Fibroblast of skin of scalp (primary cell): ENCODE measurements at regions not wholly inside any gene's neighbourhood (a gene's known extent, or its start where the extent isn't known, plus 50 kb on each side); places are given as distances from the start of the nearest gene placed in this dataset.
A peak's percentile ranks its signal among the peaks of the same experiment; 100 is the strongest.

ENCODE experiments used
- DNase-seq: peaks from one replicate; pipeline ENCODE4 v3.0.0-alpha.2; 2013

DNA sequence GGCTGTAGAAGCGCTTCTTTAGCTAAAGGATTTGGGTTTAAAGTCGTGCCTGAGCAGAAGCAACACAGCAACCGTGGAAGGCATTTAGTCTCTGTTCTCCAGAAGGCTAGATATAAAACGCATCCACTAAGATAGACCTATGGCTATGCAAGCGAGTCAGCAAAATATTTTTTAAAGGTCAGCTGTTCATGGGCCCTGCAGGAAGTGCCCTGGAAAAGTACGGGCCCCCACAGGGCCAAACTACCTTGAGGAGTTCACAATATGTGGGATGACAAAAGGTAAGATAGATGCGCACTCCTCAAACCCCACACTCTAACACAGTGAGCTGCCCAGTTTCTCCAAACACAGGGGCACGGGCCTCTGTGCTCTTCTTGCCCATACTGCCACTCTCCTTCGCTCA lies 261.6 kb downstream of the VPS13C start:
- no peak for DNase-seq

DNA sequence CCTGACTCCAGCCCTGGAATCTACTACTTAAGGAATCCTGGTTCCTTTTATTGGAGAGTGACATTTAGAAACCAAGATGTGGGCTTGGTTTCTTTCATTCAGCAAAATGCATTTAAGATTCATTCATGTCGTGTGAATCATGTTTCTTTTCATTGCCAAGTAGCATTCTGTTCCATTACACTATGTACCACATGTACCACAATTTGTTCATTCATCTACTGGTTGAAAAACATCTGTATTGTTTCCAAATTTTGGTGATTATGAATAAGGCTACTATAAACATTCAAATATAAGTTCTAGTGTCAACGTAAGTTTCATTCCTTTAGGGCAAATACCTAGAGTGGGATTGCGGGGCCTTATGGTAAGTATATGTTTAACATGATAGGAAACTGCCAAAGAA lies 264.2 kb downstream of the VPS13C start:
- DNase-seq = peak; percentile 33

DNA sequence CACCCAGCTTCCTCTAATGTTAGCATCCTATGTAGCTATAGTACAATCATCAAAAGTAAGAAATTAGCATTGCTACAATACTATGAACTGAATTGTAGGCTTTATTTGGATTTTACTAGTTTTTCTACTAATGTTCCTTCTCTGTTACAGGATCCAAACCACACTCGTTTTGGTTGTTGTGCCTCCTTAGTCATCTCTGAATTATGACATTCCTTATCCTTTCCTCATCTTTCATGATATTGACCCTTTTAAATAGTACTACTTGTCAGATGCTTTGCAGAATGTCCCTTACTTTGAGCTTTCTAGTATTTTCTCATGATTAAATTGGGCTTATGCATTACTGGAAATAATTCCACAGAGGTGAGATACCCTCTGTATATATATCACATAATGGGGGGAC lies 265.4 kb downstream of the VPS13C start:
- peak; percentile 59 for DNase-seq

DNA sequence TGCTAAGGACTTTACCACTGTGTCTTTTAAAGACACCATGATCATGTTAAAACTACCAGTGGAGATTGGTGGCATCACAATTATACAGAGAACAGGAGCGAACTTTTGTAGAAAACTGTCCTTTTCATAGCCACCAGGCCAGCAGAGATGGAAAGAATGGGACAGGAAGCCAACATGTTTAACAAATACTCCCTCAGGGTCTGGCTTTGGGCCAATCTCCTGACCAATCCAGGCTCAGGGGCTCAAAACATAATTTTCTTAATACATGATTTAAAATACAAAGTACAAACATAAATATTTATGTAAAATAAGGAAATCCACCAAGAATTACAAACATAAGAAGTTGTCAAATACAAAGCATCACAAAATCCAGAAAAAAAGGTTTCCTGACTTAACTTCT lies 266.0 kb downstream of the VPS13C start:
- peak; percentile 24 for DNase-seq

DNA sequence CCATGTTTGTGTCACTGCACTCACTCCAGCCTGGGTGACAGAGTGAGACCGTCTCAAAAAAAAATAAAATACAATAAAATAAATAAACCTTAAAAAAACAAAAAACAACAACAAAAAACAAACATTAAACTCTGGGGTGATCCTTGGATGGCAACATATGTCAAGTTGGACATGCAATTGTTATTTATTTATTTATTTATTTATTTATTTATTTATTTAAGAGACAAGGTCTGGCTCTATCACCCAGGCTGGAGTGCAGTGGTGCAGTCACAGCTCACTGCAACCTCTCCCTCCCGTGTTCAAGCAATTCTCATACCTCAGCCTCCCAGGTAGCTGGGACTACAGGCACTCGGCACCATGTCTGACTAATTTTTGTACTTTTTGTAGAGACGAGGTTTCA lies 275.5 kb downstream of the VPS13C start:
- DNase-seq = no peak

DNA sequence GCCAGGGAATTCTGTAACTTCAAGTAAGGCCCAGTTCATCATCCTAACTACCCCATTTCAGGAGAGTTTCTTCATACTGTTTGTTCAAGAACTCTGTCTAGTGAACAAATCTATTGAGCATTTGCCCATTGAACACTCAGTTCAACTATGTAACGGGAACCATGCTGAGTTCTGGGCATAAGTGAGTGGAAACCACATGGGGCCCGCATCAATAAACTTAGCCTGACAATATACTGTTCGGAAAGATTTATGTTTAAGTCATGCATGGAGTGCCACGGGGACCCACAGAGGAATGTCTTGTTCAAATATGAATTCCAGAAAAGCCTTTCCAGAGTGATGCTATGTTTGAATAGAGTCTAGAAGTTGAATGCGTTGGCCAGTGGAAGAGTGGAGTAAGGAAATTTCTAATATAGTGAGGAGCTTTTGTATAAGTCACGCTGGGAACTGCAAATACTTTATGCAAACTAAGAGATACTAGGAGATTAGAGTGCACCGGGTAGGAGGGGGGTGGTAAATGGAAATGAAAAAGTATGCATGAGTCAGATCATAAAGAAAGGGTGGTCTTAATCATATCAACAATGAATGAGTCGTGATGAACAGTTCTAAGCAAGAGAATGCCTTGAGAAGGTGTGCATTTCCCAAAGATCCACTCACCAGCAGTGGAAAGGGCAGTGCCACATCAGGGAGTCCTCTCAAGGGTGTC lies 279.8 kb downstream of the VPS13C start:
- peak; percentile 63 for DNase-seq

DNA sequence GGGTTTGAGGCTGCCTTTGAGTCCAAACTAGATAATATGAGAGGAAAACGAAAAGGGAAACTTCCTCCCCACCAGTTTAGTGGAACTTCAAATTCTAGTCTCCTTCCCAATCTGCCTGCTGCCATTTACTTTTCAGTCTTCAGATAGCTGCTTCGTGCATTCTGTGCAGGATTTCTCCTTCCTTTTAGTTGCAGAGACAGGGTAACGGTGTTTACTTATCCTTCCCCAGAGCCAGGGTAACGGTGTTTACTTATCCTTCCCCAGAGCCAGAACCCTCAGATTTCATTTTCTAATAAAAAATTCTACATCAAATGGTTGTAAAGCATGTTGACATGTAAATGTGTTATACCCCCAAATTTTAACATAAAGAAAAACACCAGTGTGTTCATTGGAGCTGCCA lies 282.6 kb downstream of the VPS13C start:
- DNase-seq = no peak

DNA sequence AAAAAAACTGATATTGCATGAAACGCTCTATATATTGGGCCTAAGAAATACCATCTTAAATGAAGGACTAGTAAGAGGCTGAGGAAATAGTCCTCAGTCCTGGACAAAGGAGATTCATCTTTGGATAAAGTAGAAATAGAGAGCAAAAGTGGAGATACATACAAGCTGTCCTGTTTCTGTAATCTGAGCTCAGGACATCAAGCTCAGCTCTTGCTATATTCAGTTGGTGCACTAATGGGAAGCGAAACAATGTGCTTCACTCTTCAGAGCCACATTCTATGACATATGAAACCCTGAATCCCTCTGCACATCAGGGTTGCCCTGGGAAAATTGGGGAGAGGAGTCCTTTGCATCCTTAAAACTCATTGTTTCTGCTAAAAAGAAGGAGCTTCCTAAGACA lies 290.7 kb downstream of the VPS13C start:
- no peak for DNase-seq

DNA sequence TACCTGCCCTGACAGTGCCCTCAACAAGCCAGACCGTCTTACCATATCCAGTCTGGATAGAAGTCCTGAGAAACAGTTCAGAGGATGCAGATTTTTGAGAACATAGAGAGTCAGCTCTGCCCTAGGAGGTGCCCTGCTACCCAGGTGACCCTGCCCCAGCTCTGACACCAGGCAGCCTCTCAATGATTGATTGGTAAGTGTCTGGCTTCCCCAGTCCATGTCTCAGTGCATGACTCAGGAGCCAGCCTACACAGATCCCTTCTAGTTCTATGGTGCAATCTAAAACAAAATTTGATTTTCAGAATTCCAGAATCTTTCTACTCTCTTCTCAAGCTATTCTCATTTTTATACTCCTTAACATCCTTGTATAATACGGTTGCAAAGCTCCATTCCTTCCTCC lies 292.1 kb downstream of the VPS13C start:
- no peak for DNase-seq

DNA sequence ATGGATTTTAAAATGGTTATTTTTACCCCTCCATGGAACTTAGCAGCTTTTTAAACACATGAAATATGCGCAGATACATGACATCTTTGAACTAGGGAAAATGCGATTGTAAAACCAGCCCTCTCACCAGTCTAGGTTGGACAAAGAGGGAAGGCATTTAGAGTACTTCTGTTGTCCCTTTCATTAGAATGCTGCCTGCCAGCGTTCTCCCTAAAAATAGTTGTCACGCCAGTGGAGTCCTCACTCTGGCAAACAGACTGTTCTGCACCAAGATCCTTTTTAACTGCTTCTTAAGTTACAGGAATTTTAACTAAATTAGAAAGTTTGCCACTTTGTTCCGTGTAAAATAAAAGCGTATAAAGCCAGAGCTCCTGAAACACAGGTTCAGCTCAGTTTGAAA lies 295.3 kb downstream of the VPS13C start:
- no peak for DNase-seq

DNA sequence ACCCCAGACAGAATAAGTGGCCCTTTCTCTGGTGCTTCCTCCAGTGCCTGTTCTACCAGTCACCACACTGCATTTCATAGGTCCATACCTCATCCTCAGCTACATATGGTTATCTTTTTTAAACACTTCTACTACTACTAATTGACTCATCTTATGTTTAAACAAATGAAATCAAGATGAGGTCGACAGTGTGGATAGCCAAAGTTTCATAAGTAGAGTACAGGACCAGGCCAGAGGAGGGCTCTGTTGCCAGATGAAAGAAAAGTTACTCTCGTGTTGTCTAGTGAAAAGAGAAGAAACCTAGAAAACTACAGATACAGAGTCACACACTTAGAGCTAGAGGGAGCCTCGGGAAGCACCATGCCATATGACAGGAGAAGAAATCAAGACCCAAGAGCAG lies 296.1 kb downstream of the VPS13C start:
- no peak for DNase-seq

DNA sequence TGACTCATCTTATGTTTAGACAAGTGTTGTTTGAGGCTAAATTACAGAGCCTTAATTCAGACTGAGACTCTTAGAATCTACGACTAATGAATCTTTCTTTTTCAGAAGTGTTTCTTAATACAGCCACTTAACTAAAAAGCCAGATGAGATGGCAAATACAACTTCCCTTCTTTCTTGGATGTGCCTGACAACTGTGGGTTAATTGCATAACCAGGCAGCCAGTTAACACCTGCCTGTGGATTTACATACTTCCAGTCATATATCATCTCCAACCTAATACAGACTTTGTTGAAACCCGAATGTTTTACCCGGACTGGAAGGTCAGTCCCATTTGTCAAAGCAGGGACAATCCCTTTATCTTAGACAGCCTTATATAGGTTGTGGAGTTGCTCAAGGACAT lies 297.6 kb downstream of the VPS13C start:
- DNase-seq = no peak

DNA sequence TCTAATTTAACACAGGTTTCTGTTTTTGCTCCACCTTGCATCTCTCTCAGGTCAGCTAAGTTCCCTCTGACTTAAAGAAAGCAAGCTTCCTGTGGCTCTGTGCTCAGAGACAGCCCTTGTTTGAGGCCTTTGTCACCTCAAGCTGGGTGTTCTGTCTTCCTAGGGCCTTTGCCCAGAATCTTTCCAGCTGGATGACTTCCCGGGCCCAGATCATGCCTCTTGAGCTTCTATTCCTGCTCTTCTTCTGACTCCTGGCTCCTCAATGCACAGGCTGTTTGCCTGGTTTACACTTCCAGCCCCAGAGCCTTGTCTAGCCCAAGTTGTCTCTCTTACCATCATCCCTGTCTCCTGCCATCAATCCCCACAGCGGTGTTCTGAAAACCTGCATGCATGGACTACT lies 300.6 kb downstream of the VPS13C start:
- DNase-seq = no peak

DNA sequence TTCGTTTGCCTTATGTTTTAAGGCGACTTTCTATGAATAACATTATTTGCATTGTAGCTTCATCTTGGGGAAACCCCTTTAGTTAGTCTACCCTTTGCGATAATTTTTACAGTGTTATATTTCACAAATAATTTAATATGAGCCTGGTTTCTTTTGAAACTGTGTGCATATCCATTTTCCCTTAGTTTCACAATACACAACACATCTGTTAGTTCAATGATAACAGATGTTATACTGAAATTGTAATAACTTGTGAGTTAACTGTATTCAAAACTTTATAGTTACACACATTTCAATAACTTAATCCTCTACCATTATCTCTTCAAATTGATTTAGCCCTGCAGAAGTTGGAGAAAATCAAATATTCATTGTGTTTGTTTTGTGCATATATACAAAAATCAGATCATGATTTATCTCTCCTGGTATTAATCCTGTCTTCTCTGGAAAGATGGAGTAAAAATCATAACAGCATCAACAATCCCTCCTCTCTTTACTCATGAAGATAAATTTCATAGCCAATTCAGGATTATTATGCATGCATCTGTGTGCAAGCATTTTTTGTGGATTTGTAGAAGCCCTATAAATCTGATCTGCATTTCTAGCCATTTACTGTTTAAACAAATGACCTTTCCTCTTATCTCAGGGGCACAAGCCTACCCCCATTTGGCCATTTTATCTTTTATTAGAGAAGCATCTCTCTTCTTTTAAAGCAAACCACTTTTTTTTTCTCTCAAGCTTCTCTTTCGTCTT lies 304.0 kb downstream of the VPS13C start:
- DNase-seq = no peak

DNA sequence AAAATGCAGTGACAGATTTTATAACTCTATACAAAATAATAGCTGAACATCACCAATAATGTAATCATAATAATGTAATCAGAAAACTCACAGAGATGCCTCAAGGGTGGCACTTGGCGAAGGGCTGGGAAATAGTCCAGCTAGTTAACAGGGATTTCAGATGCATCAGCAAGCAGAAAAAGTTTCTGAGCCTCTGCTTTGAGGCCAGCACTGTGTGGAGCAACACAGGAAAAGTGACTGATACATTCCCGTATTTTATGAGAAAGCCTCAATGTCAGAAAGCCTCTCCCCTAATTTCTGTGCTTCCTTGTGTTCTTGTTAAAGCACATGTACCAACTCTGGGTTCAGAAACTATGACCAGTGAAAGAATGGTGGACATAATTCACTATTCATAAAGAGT lies 304.8 kb downstream of the VPS13C start:
- DNase-seq = no peak

DNA sequence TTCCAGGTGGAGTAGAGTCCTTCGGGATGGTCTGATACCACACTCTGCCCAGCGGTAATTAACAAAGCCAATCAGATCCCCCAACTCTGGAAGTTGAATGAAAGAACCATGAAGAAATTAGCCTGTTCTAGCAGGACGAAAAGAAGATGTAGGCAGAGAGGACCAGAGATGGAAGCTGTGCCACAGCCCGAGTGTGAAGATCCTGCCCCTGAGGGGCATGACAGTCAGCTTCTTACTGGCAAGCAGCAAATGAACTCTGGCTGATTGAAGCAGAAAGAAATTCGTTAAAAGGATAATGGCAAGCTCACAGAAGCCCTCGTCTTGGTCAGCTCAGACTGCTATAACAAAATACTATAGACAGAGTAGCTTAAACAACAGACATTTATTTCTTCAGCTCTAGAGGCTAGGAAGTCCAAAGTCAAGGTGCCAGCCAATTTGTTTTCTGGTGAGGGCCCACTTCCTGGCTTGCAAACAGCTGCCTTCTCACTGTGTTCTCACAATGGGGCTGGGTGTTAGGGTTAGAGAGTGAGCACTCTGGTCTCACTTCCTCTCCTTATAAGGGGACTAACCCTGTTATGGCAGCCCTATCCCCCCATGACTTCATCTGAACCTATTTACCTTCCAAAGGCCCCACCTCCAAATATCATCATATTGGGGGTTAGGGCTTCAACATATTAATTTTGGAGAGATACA lies 307.1 kb downstream of the VPS13C start:
- no peak for DNase-seq

DNA sequence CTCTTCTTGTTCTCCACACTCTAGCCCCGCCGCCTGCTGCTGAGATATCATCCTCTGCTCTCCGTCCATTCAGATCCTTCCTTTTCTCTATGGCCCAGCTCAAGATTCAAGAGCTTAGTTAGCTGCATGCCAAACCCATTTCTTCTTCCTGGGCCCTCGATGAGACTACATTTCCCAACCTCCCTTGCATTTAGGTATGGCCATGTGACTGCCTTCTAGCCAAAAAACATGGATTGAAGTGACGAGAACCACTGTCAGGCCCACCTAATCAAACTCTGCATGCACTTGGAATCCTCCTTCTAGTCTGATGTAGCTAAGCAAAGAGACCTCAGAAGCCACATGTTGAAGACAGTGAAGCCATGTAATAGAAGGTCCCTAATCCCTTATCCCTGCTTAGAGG lies 308.2 kb downstream of the VPS13C start:
- no peak for DNase-seq

DNA sequence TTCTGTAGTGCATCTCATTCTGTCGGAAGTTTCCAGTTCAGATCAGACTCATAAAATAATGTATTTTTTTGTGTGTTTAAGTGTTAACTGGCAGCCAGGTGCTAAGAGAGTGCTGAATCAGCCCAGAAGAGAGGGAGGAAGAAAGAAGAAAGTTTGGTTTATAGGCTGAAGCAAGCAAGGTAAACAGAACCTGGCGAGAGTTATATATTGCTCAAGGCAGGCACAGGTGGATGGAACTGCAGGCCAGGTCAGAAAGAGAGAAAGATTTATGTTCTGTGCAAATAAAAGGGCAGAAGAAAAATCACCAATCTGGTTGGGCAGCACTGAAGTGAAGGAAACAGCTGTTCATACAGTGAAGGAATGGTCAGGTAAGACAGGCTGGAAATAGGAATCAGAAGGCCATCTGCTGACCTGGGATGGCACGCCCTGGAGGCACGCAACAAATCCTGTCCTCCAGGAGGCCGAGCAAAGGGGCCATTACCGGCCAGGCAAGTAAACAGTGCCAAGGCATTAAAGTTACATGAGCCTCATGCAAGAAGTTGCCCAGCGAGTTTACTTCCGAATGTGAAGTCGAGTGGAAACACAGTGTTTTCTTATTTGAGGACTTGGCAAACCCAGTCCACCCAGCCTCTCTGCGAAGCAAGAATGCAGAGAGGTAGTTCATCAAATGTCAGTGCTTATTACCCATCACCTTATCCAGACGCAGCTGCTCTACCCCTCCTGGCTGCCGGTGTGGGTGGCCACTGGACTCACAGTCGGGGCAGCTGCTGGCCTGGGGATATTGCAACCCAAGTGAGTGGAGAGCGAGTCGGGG lies 309.8 kb downstream of the VPS13C start:
- no peak for DNase-seq

DNA sequence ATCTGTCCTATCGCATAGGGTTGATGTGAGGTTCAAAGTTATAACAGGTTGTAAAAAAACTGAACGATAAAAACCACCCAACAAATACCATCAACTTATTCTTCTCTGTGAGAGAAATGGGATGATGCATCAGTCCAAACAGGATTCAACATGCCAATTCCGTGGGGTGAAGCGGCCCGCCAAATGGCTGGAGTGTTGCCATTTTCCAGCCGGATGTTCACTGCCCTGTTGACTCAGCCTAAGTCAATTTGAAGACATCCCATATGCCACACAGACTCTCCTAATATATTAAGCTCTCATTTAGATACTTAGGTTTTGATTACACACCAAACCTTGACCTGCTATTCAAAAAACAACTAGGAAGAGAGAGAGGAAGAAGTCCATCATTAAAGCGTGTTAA lies 311.1 kb downstream of the VPS13C start:
- DNase-seq = no peak

DNA sequence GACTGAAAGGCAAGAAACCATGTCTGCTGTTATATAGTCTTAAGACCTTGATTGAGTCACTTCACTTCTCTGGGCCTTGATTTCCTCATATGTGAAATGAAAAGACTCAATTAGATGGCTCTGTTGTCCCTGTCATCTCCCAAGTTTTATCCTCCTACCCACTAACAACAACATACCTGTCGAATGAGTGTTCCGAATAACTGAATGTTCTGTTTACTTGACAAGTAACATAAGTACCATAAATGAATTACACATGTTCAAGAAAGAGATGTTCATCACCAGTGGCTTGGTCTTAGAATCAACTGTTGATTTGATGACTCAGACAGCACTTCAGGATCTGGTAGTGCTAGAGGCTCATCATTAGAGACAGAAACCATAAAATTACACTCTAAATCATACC lies 311.7 kb downstream of the VPS13C start:
- DNase-seq = peak; percentile 34

DNA sequence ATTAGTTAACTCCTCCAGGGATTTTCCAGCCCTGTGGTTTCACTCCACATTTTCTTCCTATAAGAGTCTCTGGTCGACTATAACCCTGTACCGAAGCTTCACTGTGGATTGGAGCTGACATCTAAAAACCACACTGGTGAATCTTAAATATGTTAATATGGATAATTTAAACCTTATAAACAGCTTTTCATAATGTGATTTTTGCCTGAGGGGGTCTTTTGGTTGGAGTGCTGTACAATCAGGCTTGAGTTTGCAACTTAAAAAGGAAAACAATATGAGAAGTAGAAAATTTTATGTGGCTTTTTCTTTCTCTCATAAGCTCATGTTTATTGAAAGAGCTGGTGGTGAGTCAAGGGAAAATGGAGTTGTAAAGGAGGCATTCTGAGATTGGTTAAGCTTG lies 313.7 kb downstream of the VPS13C start:
- DNase-seq = no peak

DNA sequence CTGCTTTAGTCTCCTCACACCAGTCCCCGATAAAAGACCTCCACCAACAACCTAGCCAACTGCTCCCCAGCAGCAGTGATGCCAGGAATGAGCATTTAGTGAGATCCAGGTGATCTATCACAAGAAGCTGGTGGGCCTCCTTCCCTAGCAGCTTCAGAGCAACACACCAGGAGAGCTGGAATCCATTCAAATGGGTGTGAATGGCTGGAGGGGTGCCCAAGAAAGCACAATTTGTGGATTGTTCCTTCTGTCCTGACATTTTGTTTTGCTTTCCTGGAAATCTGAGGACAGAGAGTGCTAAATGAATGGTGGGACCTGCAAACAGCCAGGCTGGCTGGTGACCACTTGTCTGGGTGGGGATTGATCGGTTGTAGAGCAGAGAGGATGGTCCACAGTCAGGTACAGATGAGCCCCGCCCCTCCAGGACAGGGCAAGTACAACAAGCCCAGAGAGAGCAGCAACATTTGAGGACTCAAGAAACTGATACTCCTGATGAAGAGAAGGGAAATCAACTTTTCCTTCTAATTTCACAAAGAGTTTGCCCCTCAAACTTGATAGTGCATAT lies 316.8 kb downstream of the VPS13C start:
- no peak for DNase-seq

DNA sequence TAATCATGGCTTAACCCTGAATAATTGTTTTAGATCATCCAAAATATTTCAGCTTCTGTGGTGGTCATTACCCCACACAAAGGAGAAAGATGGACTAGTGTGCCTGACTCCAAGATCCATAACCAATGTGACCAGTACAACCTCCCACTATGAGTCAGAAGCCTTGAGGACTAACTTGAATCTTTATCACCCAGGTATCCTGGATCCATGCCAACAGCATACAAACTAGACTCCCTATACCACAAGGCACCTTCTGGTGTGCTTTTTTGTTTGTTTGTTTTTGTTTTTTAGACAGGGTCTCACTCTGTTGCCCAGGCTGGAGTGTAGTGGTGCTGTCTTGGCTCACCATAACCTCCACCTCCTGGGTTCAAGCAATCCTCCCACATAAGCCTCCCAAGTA lies 317.7 kb downstream of the VPS13C start:
- no peak for DNase-seq
